ENCODE measurements at regions not wholly inside any gene's neighbourhood (a gene's known extent, or its start where the extent isn't known, plus 50 kb on each side); places are given as distances from the start of the nearest gene placed in this dataset.

GRCh38 chr5:125266106-125266505 is 519.7 kb upstream of the ZNF608 start:
- TF ChIP-seq CTCF (IDR thresholded peaks at IDR 0.05; ENCODE audit: low read depth, low read length, missing input control) (no peak), REST (IDR thresholded peaks at IDR 0.05) (no peak), SP1 (IDR thresholded peaks at IDR 0.05) (no peak), TAF1 (conservative IDR thresholded peaks at IDR 0.05) (no peak), RXRA (IDR thresholded peaks at IDR 0.05) (no peak), HNF4G (IDR thresholded peaks at IDR 0.05) (no peak), MAX (IDR thresholded peaks at IDR 0.05) (no peak), RAD21 (IDR thresholded peaks at IDR 0.05) (no peak)

All from liver (tissue), 3 donors.